ENCODE measurements at regions not wholly inside any gene's neighbourhood (a gene's known extent, or its start where the extent isn't known, plus 50 kb on each side); places are given as distances from the start of the nearest gene placed in this dataset.

DNA sequence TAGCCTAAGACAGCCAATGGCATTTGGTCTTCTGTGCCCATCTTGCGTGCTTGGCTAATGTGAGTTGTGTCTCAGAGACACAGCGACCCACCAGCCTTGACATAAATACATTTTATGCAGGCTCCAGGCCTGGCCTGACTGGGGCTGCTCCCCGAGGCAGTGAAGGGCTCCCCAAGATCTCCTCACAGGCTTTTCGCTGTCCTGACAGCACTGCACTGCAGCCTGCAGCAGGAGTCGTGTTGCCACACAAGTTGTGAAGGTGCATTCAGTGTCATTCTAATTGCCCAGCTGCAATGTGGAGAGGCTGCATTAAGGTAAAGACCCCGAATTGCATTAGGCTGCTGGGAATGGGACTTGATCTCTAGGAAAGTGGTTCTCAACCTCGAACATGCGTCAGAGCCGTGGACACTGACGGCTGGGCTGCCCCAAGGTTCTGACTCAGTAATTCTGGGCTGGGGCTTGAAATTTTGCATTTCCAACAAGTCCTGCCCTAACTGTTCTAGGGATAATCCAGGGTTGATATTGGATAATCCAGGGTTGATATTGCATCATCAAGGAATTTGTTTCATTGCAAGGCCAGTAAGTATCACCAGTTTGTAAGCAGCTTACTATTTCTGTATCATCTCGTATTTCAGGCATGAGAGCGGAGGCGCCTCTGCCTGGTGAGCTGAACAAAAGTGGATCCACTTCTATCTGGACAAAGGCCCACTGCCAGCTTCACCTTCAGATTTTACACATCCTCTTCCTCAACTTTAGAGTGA is 108.7 kb upstream of the INSIG1 start:
- intact Hi-C loops (cut with micrococcal nuclease) (no loop called here), dilution Hi-C loops (cut with MboI; ENCODE audit: extremely low pct_ligation_motif_present, low sequenced_read_pairs) (loop anchor here (25.0 kb wide), 1 partner anchor 148 kb away; no protein-coding TSS in a partner anchor)
- Histone ChIP-seq H3K4me1 (ENCODE audit: control insufficient read depth, extremely low read depth, insufficient read depth, low read length) (no peaks in the 10 kb centered on the region), H3K9me3 (replicated peaks; ENCODE audit: control insufficient read depth, insufficient read depth, low read length) (peaks cover 5% of the 10 kb centered on the region), H3K27me3 (ENCODE audit: control insufficient read depth in 2 of 2, insufficient read depth in 2 of 2, low read length in 2 of 2) (peaks cover 0 to 2% of the 10 kb centered on the region in 2 experiments), H2AFZ (ENCODE audit: low read depth, low read length) (no peak overlapping the region), H3K79me2 (ENCODE audit: control insufficient read depth, insufficient read depth, low read length) (no peaks in the 10 kb centered on the region), H3K36me3 (ENCODE audit: control insufficient read depth in 2 of 2, extremely low read depth in 1 of 2, insufficient read depth in 2 of 2, low read length in 2 of 2) (no peaks in the 10 kb centered on the region), H3K9me1 (replicated peaks; ENCODE audit: control insufficient read depth, extremely low read depth, insufficient read depth, low read length) (no peaks in the 10 kb centered on the region), H3K4me3 (replicated peaks in 1 of 3; ENCODE audit: insufficient read depth in 1 of 3, low read depth in 1 of 3, low read length in 3 of 3) (no peak overlapping the region), H3K27ac (ENCODE audit: insufficient read depth, low read depth, low read length) (no peak overlapping the region), H3K4me2 (ENCODE audit: insufficient read depth, low read length) (no peak overlapping the region), H3K9ac (replicated peaks; ENCODE audit: extremely low read depth, insufficient read depth, low read length) (no peak overlapping the region), H4K20me1 (replicated peaks; ENCODE audit: control insufficient read depth, extremely low read depth, insufficient read depth, low read length) (no peaks in the 10 kb centered on the region)
- ChIA-PET POLR2A (no interaction called here), CTCF (interaction anchor here (0.9 to 3.6 kb wide), 13 partner anchors 10 to 261 kb away, joined by 3 to 61 read pairs (median 4); partner anchors contain the start of gene INSIG1)
- FAIRE-seq (no peak), DNase-seq (ENCODE audit: low read depth, low spot score) (no peak)
- TF ChIP-seq JUN (IDR thresholded peaks at IDR 0.05; ENCODE audit: borderline replicate concordance, insufficient read depth, insufficient read length, low read depth) (no peak), POLR2A (IDR thresholded peaks at IDR 0.05; ENCODE audit: low read depth, low read length) (no peak), FOS (IDR thresholded peaks at IDR 0.05; ENCODE audit: borderline replicate concordance, insufficient read depth, low read length) (no peak), MYC (IDR thresholded peaks at IDR 0.05; ENCODE audit: low read depth, low read length) (no peak), POLR2AphosphoS5 (IDR thresholded peaks at IDR 0.05; ENCODE audit: insufficient read depth, low read depth, low read length) (no peak), GATA2 (IDR thresholded peaks at IDR 0.05; ENCODE audit: insufficient read depth, insufficient read length, low read depth, low read length) (no peak), EZH2 (IDR thresholded peaks at IDR 0.05; ENCODE audit: borderline replicate concordance, low read depth, low read length, severe bottlenecking) (no peak)
- TF ChIP-seq, protein P1, sequence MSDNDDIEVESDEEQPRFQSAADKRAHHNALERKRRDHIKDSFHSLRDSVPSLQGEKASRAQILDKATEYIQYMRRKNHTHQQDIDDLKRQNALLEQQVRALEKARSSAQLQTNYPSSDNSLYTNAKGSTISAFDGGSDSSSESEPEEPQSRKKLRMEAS (IDR thresholded peaks at IDR 0.05; ENCODE audit: insufficient read depth, insufficient read length), result no peak
- TF ChIP-seq, protein P2, sequence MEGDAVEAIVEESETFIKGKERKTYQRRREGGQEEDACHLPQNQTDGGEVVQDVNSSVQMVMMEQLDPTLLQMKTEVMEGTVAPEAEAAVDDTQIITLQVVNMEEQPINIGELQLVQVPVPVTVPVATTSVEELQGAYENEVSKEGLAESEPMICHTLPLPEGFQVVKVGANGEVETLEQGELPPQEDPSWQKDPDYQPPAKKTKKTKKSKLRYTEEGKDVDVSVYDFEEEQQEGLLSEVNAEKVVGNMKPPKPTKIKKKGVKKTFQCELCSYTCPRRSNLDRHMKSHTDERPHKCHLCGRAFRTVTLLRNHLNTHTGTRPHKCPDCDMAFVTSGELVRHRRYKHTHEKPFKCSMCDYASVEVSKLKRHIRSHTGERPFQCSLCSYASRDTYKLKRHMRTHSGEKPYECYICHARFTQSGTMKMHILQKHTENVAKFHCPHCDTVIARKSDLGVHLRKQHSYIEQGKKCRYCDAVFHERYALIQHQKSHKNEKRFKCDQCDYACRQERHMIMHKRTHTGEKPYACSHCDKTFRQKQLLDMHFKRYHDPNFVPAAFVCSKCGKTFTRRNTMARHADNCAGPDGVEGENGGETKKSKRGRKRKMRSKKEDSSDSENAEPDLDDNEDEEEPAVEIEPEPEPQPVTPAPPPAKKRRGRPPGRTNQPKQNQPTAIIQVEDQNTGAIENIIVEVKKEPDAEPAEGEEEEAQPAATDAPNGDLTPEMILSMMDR (IDR thresholded peaks at IDR 0.05; ENCODE audit: extremely low read depth in 1 of 2, insufficient read depth in 1 of 2, low read depth in 1 of 2, low read length in 2 of 2), result no peak
- BruUV-seq (replicated peaks), result no TSS peak
